GM10266 (cell line): ENCODE measurements at regions not wholly inside any gene's neighbourhood (a gene's known extent, or its start where the extent isn't known, plus 50 kb on each side); places are given as distances from the start of the nearest gene placed in this dataset.

Experiments used
- DNase-seq: peaks from one replicate; pipeline ENCODE4 v3.0.0; 2012; ENCODE audit errors: extremely low spot score
- CTCF ChIP-seq: IDR thresholded peaks from 2 replicates; pipeline ENCODE4 v1.5.1; 2012; ENCODE audit warnings: mild to moderate bottlenecking, low read depth; ENCODE audit not compliant: control insufficient read depth, insufficient read depth; ENCODE audit errors: missing control alignments

- TF ChIP-seq CTCF = no peak
- DNase-seq = no peak
These were observed 134.9 kb upstream of the B3GALT2 start for GRCh38 chr1:193321242-193321840.

- no peak for DNase-seq
- no peak for TF ChIP-seq CTCF
These were observed 133.9 kb upstream of the B3GALT2 start for GRCh38 chr1:193320270-193320669.

- TF ChIP-seq CTCF = no peak
- no peak for DNase-seq
These were observed 131.9 kb upstream of the B3GALT2 start for GRCh38 chr1:193318347-193318746.

- TF ChIP-seq CTCF = no peak
These were observed 127.1 kb upstream of the B3GALT2 start for GRCh38 chr1:193313354-193314140.

GRCh38 chr1:193312432-193312831 is 126.0 kb upstream of the B3GALT2 start:
- no peak for DNase-seq
- TF ChIP-seq CTCF = no peak

More at GRCh38 chr1:193313354-193314140, 127.1 kb upstream of the B3GALT2 start:
- no peak for DNase-seq

GRCh38 chr1:193311226-193311948 is 125.0 kb upstream of the B3GALT2 start:
- TF ChIP-seq CTCF = no peak
- DNase-seq = no peak
